ENCODE measurements at regions not wholly inside any gene's neighbourhood (a gene's known extent, or its start where the extent isn't known, plus 50 kb on each side); places are given as distances from the start of the nearest gene placed in this dataset.

- H3K27me3 ChIP-seq (ENCODE audit: control insufficient read depth in 1 of 2, insufficient read depth in 2 of 2, low read length in 2 of 2): peaks cover 0 to 4% of the 10 kb centered on the region in 2 donors
- no peaks in the 10 kb centered on the region for H3K9me3 ChIP-seq (ENCODE audit: control insufficient read depth in 1 of 2, low read length in 2 of 2)
Measured at GRCh38 chr22:49267996-49268395, 559.7 kb downstream of the BRD1 start.

GRCh38 chr22:49266561-49267519 lies 560.8 kb downstream of the BRD1 start:
- no peak overlapping the region for H3K27ac ChIP-seq (ENCODE audit: low read depth, low read length)
- no peak overlapping the region for H3K9ac ChIP-seq (ENCODE audit: low read depth in 1 of 2, low read length in 2 of 2)
- H3K4me1 ChIP-seq (ENCODE audit: control insufficient read depth in 1 of 2, insufficient read depth in 2 of 2, low read length in 2 of 2): no peaks in the 10 kb centered on the region
- H3K4me3 ChIP-seq (ENCODE audit: low read depth in 1 of 2, low read length in 2 of 2): no peak overlapping the region
- H3K27me3 ChIP-seq (ENCODE audit: control insufficient read depth in 1 of 2, insufficient read depth in 2 of 2, low read length in 2 of 2): peaks cover 0 to 4% of the 10 kb centered on the region in 2 donors
- no peaks in the 10 kb centered on the region for H3K9me3 ChIP-seq (ENCODE audit: control insufficient read depth in 1 of 2, low read length in 2 of 2)
- no peaks in the 10 kb centered on the region for H3K36me3 ChIP-seq (ENCODE audit: control insufficient read depth in 1 of 2, insufficient read depth in 2 of 2, low read length in 2 of 2)

More at GRCh38 chr22:49267996-49268395, 559.7 kb downstream of the BRD1 start:
- Histone ChIP-seq H3K4me1 (ENCODE audit: control insufficient read depth in 1 of 2, insufficient read depth in 2 of 2, low read length in 2 of 2) (no peaks in the 10 kb centered on the region), H3K4me3 (ENCODE audit: low read depth in 1 of 2, low read length in 2 of 2) (no peak overlapping the region), H3K9ac (ENCODE audit: low read depth in 1 of 2, low read length in 2 of 2) (no peak overlapping the region), H3K27ac (ENCODE audit: low read depth, low read length) (no peak overlapping the region), H3K36me3 (ENCODE audit: control insufficient read depth in 1 of 2, insufficient read depth in 2 of 2, low read length in 2 of 2) (no peaks in the 10 kb centered on the region)

- Histone ChIP-seq H3K4me3 (ENCODE audit: low read depth in 1 of 2, low read length in 2 of 2) (no peak overlapping the region), H3K27me3 (ENCODE audit: control insufficient read depth in 1 of 2, insufficient read depth in 2 of 2, low read length in 2 of 2) (no peaks in the 10 kb centered on the region), H3K36me3 (ENCODE audit: control insufficient read depth in 1 of 2, insufficient read depth in 2 of 2, low read length in 2 of 2) (no peaks in the 10 kb centered on the region), H3K9me3 (ENCODE audit: control insufficient read depth in 1 of 2, low read length in 2 of 2) (no peaks in the 10 kb centered on the region), H3K9ac (ENCODE audit: low read depth in 1 of 2, low read length in 2 of 2) (no peak overlapping the region), H3K4me1 (ENCODE audit: control insufficient read depth in 1 of 2, insufficient read depth in 2 of 2, low read length in 2 of 2) (no peaks in the 10 kb centered on the region), H3K27ac (ENCODE audit: low read depth, low read length) (no peak overlapping the region)
Measured at GRCh38 chr22:49264696-49265095, 563.0 kb downstream of the BRD1 start.

GRCh38 chr22:49263101-49263500 lies 564.6 kb downstream of the BRD1 start:
- H3K27me3 ChIP-seq (ENCODE audit: control insufficient read depth in 1 of 2, insufficient read depth in 2 of 2, low read length in 2 of 2): no peaks in the 10 kb centered on the region
- H3K4me1 ChIP-seq (ENCODE audit: control insufficient read depth in 1 of 2, insufficient read depth in 2 of 2, low read length in 2 of 2): no peaks in the 10 kb centered on the region
- no peaks in the 10 kb centered on the region for H3K36me3 ChIP-seq (ENCODE audit: control insufficient read depth in 1 of 2, insufficient read depth in 2 of 2, low read length in 2 of 2)
- no peak overlapping the region for H3K9ac ChIP-seq (ENCODE audit: low read depth in 1 of 2, low read length in 2 of 2)
- H3K9me3 ChIP-seq (ENCODE audit: control insufficient read depth in 1 of 2, low read length in 2 of 2): no peaks in the 10 kb centered on the region
- no peak overlapping the region for H3K4me3 ChIP-seq (ENCODE audit: low read depth in 1 of 2, low read length in 2 of 2)
- no peak overlapping the region for H3K27ac ChIP-seq (ENCODE audit: low read depth, low read length)

- Histone ChIP-seq H3K27me3 (ENCODE audit: control insufficient read depth in 1 of 2, insufficient read depth in 2 of 2, low read length in 2 of 2) (no peaks in the 10 kb centered on the region), H3K9ac (ENCODE audit: low read depth in 1 of 2, low read length in 2 of 2) (no peak overlapping the region), H3K27ac (ENCODE audit: low read depth, low read length) (no peak overlapping the region), H3K36me3 (ENCODE audit: control insufficient read depth in 1 of 2, insufficient read depth in 2 of 2, low read length in 2 of 2) (no peaks in the 10 kb centered on the region), H3K4me3 (ENCODE audit: low read depth in 1 of 2, low read length in 2 of 2) (no peak overlapping the region), H3K9me3 (ENCODE audit: control insufficient read depth in 1 of 2, low read length in 2 of 2) (no peaks in the 10 kb centered on the region), H3K4me1 (ENCODE audit: control insufficient read depth in 1 of 2, insufficient read depth in 2 of 2, low read length in 2 of 2) (no peaks in the 10 kb centered on the region)
Measured at GRCh38 chr22:49262167-49262566, 565.5 kb downstream of the BRD1 start.

- Histone ChIP-seq H3K4me1 (ENCODE audit: control insufficient read depth in 1 of 2, insufficient read depth in 2 of 2, low read length in 2 of 2) (no peaks in the 10 kb centered on the region), H3K27ac (ENCODE audit: low read depth, low read length) (no peak overlapping the region), H3K36me3 (ENCODE audit: control insufficient read depth in 1 of 2, insufficient read depth in 2 of 2, low read length in 2 of 2) (no peaks in the 10 kb centered on the region), H3K9ac (ENCODE audit: low read depth in 1 of 2, low read length in 2 of 2) (no peak overlapping the region), H3K4me3 (ENCODE audit: low read depth in 1 of 2, low read length in 2 of 2) (no peak overlapping the region), H3K27me3 (ENCODE audit: control insufficient read depth in 1 of 2, insufficient read depth in 2 of 2, low read length in 2 of 2) (no peaks in the 10 kb centered on the region), H3K9me3 (ENCODE audit: control insufficient read depth in 1 of 2, low read length in 2 of 2) (no peaks in the 10 kb centered on the region)
Measured at GRCh38 chr22:49261616-49262015, 566.1 kb downstream of the BRD1 start.

GRCh38 chr22:49260681-49261580 lies 566.7 kb downstream of the BRD1 start:
- no peak overlapping the region for H3K27ac ChIP-seq (ENCODE audit: low read depth, low read length)
- no peak overlapping the region for H3K4me3 ChIP-seq (ENCODE audit: low read depth in 1 of 2, low read length in 2 of 2)
- no peaks in the 10 kb centered on the region for H3K4me1 ChIP-seq (ENCODE audit: control insufficient read depth in 1 of 2, insufficient read depth in 2 of 2, low read length in 2 of 2)
- no peaks in the 10 kb centered on the region for H3K36me3 ChIP-seq (ENCODE audit: control insufficient read depth in 1 of 2, insufficient read depth in 2 of 2, low read length in 2 of 2)
- H3K9ac ChIP-seq (ENCODE audit: low read depth in 1 of 2, low read length in 2 of 2): no peak overlapping the region
- no peaks in the 10 kb centered on the region for H3K9me3 ChIP-seq (ENCODE audit: control insufficient read depth in 1 of 2, low read length in 2 of 2)
- H3K27me3 ChIP-seq (ENCODE audit: control insufficient read depth in 1 of 2, insufficient read depth in 2 of 2, low read length in 2 of 2): no peaks in the 10 kb centered on the region

GRCh38 chr22:49259839-49260615 lies 567.6 kb downstream of the BRD1 start:
- no peaks in the 10 kb centered on the region for H3K36me3 ChIP-seq (ENCODE audit: control insufficient read depth in 1 of 2, insufficient read depth in 2 of 2, low read length in 2 of 2)
- no peaks in the 10 kb centered on the region for H3K9me3 ChIP-seq (ENCODE audit: control insufficient read depth in 1 of 2, low read length in 2 of 2)
- H3K9ac ChIP-seq (ENCODE audit: low read depth in 1 of 2, low read length in 2 of 2): no peak overlapping the region
- no peak overlapping the region for H3K4me3 ChIP-seq (ENCODE audit: low read depth in 1 of 2, low read length in 2 of 2)
- no peaks in the 10 kb centered on the region for H3K4me1 ChIP-seq (ENCODE audit: control insufficient read depth in 1 of 2, insufficient read depth in 2 of 2, low read length in 2 of 2)
- H3K27me3 ChIP-seq (ENCODE audit: control insufficient read depth in 1 of 2, insufficient read depth in 2 of 2, low read length in 2 of 2): no peaks in the 10 kb centered on the region
- H3K27ac ChIP-seq (ENCODE audit: low read depth, low read length): no peak overlapping the region

- H3K9ac ChIP-seq (ENCODE audit: low read depth in 1 of 2, low read length in 2 of 2): no peak overlapping the region
- H3K27ac ChIP-seq (ENCODE audit: low read depth, low read length): no peak overlapping the region
- no peaks in the 10 kb centered on the region for H3K4me1 ChIP-seq (ENCODE audit: control insufficient read depth in 1 of 2, insufficient read depth in 2 of 2, low read length in 2 of 2)
- no peak overlapping the region for H3K4me3 ChIP-seq (ENCODE audit: low read depth in 1 of 2, low read length in 2 of 2)
- no peaks in the 10 kb centered on the region for H3K36me3 ChIP-seq (ENCODE audit: control insufficient read depth in 1 of 2, insufficient read depth in 2 of 2, low read length in 2 of 2)
- H3K27me3 ChIP-seq (ENCODE audit: control insufficient read depth in 1 of 2, insufficient read depth in 2 of 2, low read length in 2 of 2): no peaks in the 10 kb centered on the region
- H3K9me3 ChIP-seq (ENCODE audit: control insufficient read depth in 1 of 2, low read length in 2 of 2): no peaks in the 10 kb centered on the region
Measured at GRCh38 chr22:49258107-49259010, 569.3 kb downstream of the BRD1 start.

All from duodenal mucosa (tissue), 2 donors.